ENCODE measurements at regions not wholly inside any gene's neighbourhood (a gene's known extent, or its start where the extent isn't known, plus 50 kb on each side); places are given as distances from the start of the nearest gene placed in this dataset.

DNA sequence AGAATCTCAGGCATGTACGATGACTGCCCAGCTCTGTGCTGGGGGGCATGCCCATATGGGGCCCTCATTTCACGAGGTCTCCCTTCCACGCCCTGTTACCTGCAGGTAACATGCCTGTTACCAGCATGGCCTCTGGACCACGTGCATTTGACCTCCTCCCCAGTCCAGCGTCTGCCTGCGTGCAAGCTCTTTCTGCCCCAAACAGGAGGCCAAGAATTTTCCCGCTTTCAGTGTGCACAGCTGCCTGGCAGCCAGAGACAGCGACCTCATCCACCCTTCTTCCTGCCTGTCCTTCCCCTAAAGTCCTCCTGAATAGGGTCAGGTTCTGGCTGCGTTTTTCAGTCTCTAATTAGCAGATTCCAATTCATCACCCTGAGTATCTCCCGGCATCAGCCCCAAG is 306.5 kb upstream of the ZFHX3 start:
- FAIRE-seq = no peak
- H3K9me3 ChIP-seq (ENCODE audit: control insufficient read depth, low read depth, low read length) = no peaks in the 10 kb centered on the region
- H3K9me1 ChIP-seq (ENCODE audit: control insufficient read depth, extremely low read depth, insufficient read depth, low read length) = no peaks in the 10 kb centered on the region
- H4K20me1 ChIP-seq (ENCODE audit: control insufficient read depth, extremely low read depth, insufficient read depth, low read length) = no peaks in the 10 kb centered on the region
- dilution Hi-C loops (cut with MboI; ENCODE audit: extremely low pct_ligation_motif_present, low sequenced_read_pairs) = no loop called here
- H3K79me2 ChIP-seq (ENCODE audit: control insufficient read depth, insufficient read depth, low read length) = no peaks in the 10 kb centered on the region
- no peak overlapping the region for H3K27ac ChIP-seq (ENCODE audit: control insufficient read depth, insufficient read depth, low read length)
- H3K9ac ChIP-seq (ENCODE audit: control insufficient read depth, extremely low read depth, insufficient read depth, low read length) = no peak overlapping the region
- TF ChIP-seq, protein P1, sequence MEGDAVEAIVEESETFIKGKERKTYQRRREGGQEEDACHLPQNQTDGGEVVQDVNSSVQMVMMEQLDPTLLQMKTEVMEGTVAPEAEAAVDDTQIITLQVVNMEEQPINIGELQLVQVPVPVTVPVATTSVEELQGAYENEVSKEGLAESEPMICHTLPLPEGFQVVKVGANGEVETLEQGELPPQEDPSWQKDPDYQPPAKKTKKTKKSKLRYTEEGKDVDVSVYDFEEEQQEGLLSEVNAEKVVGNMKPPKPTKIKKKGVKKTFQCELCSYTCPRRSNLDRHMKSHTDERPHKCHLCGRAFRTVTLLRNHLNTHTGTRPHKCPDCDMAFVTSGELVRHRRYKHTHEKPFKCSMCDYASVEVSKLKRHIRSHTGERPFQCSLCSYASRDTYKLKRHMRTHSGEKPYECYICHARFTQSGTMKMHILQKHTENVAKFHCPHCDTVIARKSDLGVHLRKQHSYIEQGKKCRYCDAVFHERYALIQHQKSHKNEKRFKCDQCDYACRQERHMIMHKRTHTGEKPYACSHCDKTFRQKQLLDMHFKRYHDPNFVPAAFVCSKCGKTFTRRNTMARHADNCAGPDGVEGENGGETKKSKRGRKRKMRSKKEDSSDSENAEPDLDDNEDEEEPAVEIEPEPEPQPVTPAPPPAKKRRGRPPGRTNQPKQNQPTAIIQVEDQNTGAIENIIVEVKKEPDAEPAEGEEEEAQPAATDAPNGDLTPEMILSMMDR (optimal IDR thresholded peaks at IDR 0.05 in 1 of 3, IDR thresholded peaks at IDR 0.05 in 1 of 3, conservative IDR thresholded peaks at IDR 0.05 in 1 of 3; ENCODE audit: extremely low read depth in 1 of 3, insufficient read depth in 2 of 3, low read length in 3 of 3) = no peak
- no peak for TF ChIP-seq EZH2 (IDR thresholded peaks at IDR 0.05; ENCODE audit: low read length)
- no peaks in the 10 kb centered on the region for H3K27me3 ChIP-seq (ENCODE audit: control insufficient read depth, extremely low read depth, insufficient read depth, low read length)
- no peaks in the 10 kb centered on the region for H3K4me1 ChIP-seq (ENCODE audit: control insufficient read depth, extremely low read depth, insufficient read depth, low read length)
- no peak for DNase-seq (ENCODE audit: low read depth, low spot score)
- no peak overlapping the region for H3K4me3 ChIP-seq (ENCODE audit: control insufficient read depth in 2 of 3, extremely low read depth in 1 of 3, insufficient read depth in 2 of 3, low read depth in 1 of 3, low read length in 3 of 3)
- H3K4me2 ChIP-seq (ENCODE audit: control insufficient read depth, extremely low read depth, insufficient read depth, low read depth, low read length) = no peak overlapping the region
- no peak overlapping the region for H2AFZ ChIP-seq (ENCODE audit: control insufficient read depth, low read length)
- H3K36me3 ChIP-seq (ENCODE audit: control insufficient read depth in 2 of 2, extremely low read depth in 1 of 2, insufficient read depth in 2 of 2, low read length in 2 of 2) = no peaks in the 10 kb centered on the region

DNA sequence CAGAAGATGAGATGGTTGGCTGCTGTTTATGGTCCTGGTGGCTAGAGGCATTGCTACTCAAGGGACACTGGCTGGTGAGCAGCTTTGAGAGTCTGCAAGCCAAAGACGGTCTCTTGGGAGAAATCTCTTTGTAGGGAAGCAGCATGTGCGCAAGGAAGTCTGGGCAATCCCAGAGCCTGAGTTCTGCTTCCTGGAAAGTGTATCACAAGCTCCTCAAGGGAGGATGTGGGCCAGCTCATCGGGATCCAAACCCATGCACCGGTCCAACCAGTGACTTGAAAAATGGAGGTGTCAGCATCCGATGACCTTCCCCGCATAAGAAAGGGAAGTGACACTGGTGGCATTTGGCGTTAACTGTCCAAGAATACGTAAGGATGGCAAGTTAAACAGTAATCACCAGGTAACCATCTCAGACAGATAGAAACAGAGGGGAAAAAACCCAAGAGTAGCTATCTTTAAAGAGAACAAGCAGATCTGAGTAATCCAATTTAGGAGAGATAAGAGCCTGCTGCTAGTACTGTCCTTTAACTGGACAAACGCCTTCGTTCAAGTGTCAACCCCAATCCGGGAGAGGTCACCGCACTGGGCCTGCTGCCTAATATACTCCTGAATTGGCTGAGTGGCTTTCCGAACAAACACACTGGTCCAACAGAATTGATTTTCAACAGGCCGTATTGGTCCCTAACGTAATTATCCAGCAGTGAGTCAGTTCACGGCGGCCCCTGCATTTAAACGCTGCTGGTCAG is 303.0 kb upstream of the ZFHX3 start:
- Histone ChIP-seq H3K4me3 (ENCODE audit: control insufficient read depth in 2 of 3, extremely low read depth in 1 of 3, insufficient read depth in 2 of 3, low read depth in 1 of 3, low read length in 3 of 3) (no peak overlapping the region), H3K9me3 (ENCODE audit: control insufficient read depth, low read depth, low read length) (no peaks in the 10 kb centered on the region), H3K79me2 (ENCODE audit: control insufficient read depth, insufficient read depth, low read length) (no peaks in the 10 kb centered on the region), H4K20me1 (ENCODE audit: control insufficient read depth, extremely low read depth, insufficient read depth, low read length) (no peaks in the 10 kb centered on the region), H3K27ac (ENCODE audit: control insufficient read depth, insufficient read depth, low read length) (no peak overlapping the region), H2AFZ (ENCODE audit: control insufficient read depth, low read length) (no peak overlapping the region), H3K9ac (ENCODE audit: control insufficient read depth, extremely low read depth, insufficient read depth, low read length) (no peak overlapping the region), H3K9me1 (ENCODE audit: control insufficient read depth, extremely low read depth, insufficient read depth, low read length) (no peaks in the 10 kb centered on the region), H3K27me3 (ENCODE audit: control insufficient read depth, extremely low read depth, insufficient read depth, low read length) (no peaks in the 10 kb centered on the region), H3K4me1 (ENCODE audit: control insufficient read depth, extremely low read depth, insufficient read depth, low read length) (no peaks in the 10 kb centered on the region), H3K36me3 (ENCODE audit: control insufficient read depth in 2 of 2, extremely low read depth in 1 of 2, insufficient read depth in 2 of 2, low read length in 2 of 2) (no peaks in the 10 kb centered on the region), H3K4me2 (ENCODE audit: control insufficient read depth, extremely low read depth, insufficient read depth, low read depth, low read length) (no peak overlapping the region)
- DNase-seq (ENCODE audit: low read depth, low spot score) (no peak), FAIRE-seq (no peak)
- no peak for TF ChIP-seq EZH2 (IDR thresholded peaks at IDR 0.05; ENCODE audit: low read length)
- TF ChIP-seq, protein P1 (optimal IDR thresholded peaks at IDR 0.05 in 1 of 3, IDR thresholded peaks at IDR 0.05 in 1 of 3, conservative IDR thresholded peaks at IDR 0.05 in 1 of 3; ENCODE audit: extremely low read depth in 1 of 3, insufficient read depth in 2 of 3, low read length in 3 of 3) = no peak
- dilution Hi-C loops (cut with MboI; ENCODE audit: extremely low pct_ligation_motif_present, low sequenced_read_pairs) = no loop called here

Data from keratinocyte (primary cell).